Renal cortical epithelial cell (primary cell): ENCODE measurements at regions not wholly inside any gene's neighbourhood (a gene's known extent, or its start where the extent isn't known, plus 50 kb on each side); places are given as distances from the start of the nearest gene placed in this dataset.
"Not testable (repeated sequence)": the region's sequence is repeated elsewhere in the genome, so short reads cannot be mapped to it uniquely, and the experiment has no call there.

Experiments
- DNase-seq: peaks from one replicate; pipeline ENCODE4 v3.0.0-alpha.2; 2011; ENCODE audit warnings: low read depth

DNA sequence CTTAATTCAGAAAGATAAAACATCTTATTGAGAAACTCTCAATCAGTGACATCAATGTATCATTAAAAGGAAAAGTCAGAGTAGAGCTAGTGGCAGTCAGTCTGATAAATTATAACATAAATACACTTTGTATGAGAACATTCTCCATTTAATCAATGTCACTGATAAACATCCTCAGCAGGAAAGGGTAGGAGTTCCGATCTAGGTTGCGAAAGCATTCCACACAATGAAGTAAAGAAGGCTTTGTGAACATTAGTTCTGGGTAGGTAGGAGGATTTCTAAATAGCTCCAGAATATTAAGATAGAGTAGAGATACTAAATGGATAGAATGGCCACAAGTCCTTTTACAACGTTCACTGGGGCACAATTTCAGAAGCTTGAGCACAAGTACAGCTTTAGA is 179.7 kb upstream of the MALRD1 start:
- DNase-seq = no peak

DNA sequence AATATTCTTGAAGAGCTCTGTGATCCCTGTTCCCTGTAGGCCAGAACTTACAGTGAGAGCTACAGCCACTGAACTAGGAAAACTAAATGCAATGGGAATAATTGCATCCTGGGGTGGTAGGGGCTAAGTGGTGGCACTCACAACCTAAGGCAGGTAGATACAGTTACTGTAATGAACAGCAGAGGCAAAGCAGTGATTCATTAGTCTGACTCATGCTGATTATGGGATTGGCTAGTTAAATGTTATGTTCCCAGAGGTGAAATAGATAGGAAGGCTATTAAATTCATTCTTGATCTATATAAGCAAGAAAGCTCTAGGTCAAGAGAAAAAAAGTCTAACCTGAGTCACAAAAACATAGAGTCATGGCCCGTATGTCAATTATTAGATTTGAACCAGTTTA is 173.1 kb upstream of the MALRD1 start:
- no peak for DNase-seq

DNA sequence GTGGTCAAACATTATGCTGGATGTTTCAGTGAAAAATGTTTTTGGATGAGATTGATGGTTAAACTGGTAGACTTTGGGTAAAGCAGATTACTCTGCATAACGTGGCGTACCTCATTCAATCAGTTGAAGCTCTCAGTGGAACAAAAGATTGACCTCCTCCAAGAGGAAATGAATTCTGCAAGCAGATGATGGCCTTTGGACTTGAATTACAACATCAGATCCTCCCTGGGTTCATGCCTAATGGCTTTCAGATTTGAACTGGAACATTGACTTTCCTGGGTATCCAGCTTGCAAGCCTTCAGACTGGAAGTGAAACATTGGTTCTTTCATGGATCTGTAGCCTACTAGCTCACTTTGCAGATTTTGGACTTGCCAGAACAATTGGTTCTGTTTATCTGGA is 169.3 kb upstream of the MALRD1 start:
- DNase-seq = no peak

DNA sequence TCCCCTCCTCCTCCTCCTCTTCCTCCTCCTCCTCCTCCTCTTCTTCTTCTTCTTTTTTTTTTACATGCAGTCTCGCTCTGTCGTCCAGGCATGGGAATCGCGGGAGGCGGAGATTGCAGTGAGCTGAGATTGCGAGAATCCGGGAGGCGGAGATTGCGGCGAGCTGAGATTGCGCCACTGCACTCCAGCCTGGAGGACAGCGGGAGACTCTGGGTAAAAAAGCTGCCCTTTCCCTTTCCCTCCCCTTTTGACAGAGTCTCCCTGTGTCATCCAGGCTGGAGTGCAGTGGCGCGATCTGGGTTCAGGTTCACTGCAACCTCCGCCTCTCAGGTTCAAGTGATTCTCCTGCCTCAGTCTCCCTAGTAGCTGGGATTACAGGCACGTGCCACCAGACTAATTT is 168.1 kb upstream of the MALRD1 start:
- DNase-seq = no peak

- no peak for DNase-seq
Observed at GRCh38 chr10:18886102-18886501, 162.5 kb upstream of the MALRD1 start.

- DNase-seq = no peak
Observed at GRCh38 chr10:18906636-18907035, 142.0 kb upstream of the MALRD1 start.

GRCh38 chr10:18917431-18917830 is 131.2 kb upstream of the MALRD1 start:
- DNase-seq = not testable (repeated sequence)

DNA sequence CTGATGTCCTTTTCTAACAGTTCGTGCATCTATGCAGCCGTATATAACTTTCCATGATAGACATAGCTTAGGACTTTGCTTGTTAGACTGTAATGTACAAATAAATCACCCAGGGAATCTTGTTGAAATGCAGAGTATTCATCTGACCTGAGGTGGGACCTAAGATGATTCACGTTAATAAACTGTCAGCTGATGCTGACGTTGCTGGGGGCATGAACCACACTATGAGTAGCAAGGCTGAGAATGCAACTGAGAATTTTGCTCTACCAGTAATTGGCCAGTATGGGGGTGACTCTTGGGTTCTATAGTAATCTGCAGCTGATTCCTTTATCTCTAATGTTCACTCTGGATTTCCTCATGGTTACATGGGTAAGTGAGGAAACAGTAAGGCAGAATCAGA is 130.1 kb upstream of the MALRD1 start:
- DNase-seq = peak; percentile 3

- DNase-seq = no peak
Observed at GRCh38 chr10:18949391-18949790, 99.2 kb upstream of the MALRD1 start.

- DNase-seq = not testable (repeated sequence)
Observed at GRCh38 chr10:18951072-18951823, 97.4 kb upstream of the MALRD1 start.

- DNase-seq = no peak
Observed at GRCh38 chr10:18955061-18955460, 93.5 kb upstream of the MALRD1 start.

DNA sequence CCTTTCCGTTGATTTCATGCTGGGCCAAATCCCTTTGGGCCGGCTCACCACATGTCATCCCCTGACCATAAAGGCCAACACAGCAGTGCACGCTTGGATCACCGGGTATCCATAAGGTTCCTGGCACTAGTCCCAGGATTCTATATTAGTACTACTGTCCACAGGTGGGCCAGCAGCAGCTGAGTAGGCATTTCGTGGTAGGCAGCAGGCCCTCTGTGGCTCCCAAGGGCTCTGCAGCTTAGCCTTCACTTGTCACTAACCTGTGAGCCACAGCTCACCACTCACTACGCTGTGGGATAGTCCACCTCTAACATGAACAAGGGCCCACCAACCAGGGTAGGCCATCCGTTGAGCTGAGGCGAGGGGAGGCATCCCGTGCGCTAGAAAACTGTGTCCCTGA is 89.2 kb upstream of the MALRD1 start:
- DNase-seq = no peak

DNA sequence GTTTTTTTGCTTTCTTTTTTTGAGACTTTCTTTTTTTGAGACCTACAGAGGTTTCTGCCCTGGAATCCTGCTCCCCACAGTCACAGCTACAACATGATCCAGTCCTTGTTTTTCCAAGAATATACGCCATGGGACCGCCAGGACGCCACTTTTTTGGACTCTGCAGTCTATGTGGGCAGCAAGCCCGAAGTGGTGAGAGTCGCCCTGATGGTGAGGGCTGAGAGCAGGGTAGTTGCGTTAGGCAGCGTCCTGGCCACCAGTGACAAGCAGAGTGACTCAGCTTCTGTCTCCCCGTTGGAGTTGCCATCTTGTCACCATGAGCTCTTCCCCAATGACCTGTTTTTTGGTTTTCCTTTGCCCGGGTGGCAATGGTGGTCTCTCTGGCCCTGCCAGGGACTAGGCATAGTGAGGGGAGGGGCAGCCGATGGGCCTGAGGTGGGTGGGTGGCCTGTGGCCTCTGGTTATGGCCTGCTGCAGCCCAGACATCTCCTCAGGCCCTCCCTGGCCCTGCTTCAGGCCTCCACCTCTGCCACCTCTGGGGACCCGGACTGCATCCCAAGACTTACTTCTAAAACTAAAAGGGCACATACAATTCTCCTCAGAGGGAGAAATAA is 88.0 kb upstream of the MALRD1 start:
- no peak for DNase-seq

DNA sequence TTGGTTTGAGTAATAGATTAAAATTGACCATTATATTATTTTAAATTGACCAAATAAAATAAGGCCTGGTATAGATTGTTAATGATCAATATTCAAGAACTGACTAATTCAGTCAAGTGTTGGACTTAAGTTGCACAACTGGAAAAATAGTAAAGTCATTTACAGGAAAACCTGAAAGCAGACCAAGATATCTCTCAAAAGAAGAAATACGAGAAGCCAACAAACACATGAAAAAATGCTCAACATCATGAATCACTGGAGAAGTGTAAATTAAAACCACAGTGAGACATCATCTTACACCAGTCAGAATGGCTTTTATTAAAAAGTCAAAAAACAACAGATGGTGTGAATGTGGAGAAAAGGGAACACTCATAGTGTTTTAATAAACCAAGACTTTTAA is 80.4 kb upstream of the MALRD1 start:
- no peak for DNase-seq

DNA sequence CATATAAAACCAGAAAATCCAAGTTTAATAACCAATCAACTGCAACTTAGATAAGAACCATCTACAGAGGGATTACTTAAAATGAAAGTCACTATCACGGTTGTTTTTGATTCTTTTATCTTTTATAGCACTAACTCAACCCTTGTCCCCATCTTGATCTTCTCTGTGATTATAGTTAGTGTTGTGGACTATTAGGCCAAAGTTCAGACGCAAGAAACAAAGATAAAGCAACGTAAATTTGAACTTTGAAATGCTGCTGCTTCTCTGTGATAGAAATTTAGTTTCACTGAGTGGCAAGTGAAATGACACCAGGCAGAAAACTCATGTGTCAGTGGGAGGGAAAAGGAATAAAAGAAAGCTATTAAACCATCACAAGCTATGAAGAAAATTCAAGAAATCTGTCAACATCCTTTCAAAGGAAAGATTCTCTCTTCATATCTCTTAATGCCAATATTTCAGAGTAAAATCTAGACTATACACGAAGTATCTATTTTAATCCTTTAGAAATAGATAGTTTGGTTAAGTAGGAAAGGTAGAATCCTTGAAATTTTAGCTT is 71.8 kb upstream of the MALRD1 start:
- no peak for DNase-seq

DNA sequence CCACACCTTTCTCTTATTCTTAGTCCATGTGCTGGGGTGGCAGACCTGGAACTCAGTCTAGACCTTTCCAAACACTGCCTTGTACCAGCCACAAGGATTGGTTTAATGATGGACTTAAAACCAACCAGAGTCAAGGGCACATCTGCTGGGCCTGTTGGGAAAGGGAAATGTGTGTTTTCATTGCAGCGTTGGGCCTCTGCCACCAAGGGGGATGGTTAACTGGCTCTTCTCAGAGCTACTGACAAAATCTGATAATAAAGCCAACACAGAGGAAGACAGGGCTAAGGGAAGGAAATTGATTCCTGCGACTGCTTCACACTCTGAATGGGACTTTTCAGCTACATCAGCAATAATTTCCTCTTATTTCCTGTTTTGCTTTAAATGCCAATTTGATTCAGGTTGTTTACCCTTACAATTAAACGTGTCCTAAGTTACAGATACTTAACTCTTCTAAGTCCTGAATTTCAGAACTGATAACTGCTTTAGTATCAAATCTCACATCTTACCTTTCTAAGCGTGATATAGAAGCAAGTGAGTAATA is 68.4 kb upstream of the MALRD1 start:
- no peak for DNase-seq

GRCh38 chr10:18984531-18984930 is 64.1 kb upstream of the MALRD1 start:
- no peak for DNase-seq

GRCh38 chr10:18988338-18988737 is 60.3 kb upstream of the MALRD1 start:
- no peak for DNase-seq
